SK-N-SH (cell line): ENCODE measurements at regions not wholly inside any gene's neighbourhood (a gene's known extent, or its start where the extent isn't known, plus 50 kb on each side); places are given as distances from the start of the nearest gene placed in this dataset.

ENCODE experiments used
- CTCF ChIA-PET: fragments of 300-600, 350-600 bp; formaldehyde crosslinking; extraction: SDS; loops from one replicate; lab custom pipeline; 2021; lab: Yijun Ruan, JAX
- POLR2A ChIA-PET: fragments of 350-600 bp; sonication (Branson Sonifier 250); formaldehyde crosslinking; extraction: SDS; loops from one replicate; lab custom pipeline; 2020; ENCODE audit warnings: antibody characterized with exemption, inconsistent platforms; lab: Yijun Ruan, JAX
- DNase-seq: peaks from one replicate; pipeline ENCODE4 v3.0.0; 2012
- H2AFZ ChIP-seq: fragments of 200-600 bp; sonication (generic); 2 replicates; pipeline ENCODE4 v1.8.1; 2016; ENCODE audit warnings: antibody characterized with exemption, mild to moderate bottlenecking, low read depth
- H3F3A ChIP-seq: fragments of 200-600 bp; sonication (generic); replicated peaks from 2 replicates; pipeline ENCODE3; 2016; ENCODE audit warnings: antibody characterized with exemption, mild to moderate bottlenecking; ENCODE audit not compliant: insufficient read depth
- H3K27ac ChIP-seq, 2 experiments: fragments of 200-500 bp in 1 of 2; fragments of 200-600 bp in 1 of 2; sonication (Bioruptor generic) in 1 of 2; sonication (generic), shearing (Covaris generic) in 1 of 2; 2 replicates each; pipeline versions ENCODE4 v1.5.1 to v1.6.1; 2014 to 2016; ENCODE audit warnings: low read depth in 2 of 2, inconsistent platforms in 1 of 2, low read length in 1 of 2, mild to moderate bottlenecking in 1 of 2, mixed read lengths in 1 of 2
- H3K27me3 ChIP-seq: fragments of 200-600 bp; sonication (generic), shearing (Covaris generic); 2 replicates; pipeline ENCODE4 v1.6.1; 2016; ENCODE audit warnings: mixed run types; ENCODE audit not compliant: insufficient read depth
- H3K36me3 ChIP-seq, 2 experiments: fragments of 200-500 bp in 1 of 2; fragments of 200-600 bp in 1 of 2; sonication (Bioruptor generic) in 1 of 2; sonication (generic) in 1 of 2; replicated peaks in 1 of 2; 2 replicates each; pipeline versions ENCODE3 to v1.5.1; 2014 to 2016; ENCODE audit warnings: low read length in 1 of 2, mild to moderate bottlenecking in 1 of 2; ENCODE audit not compliant: insufficient read depth in 2 of 2, control insufficient read depth in 1 of 2
- H3K4me1 ChIP-seq, 2 experiments: fragments of 200-500 bp in 1 of 2; fragments of 200-600 bp in 1 of 2; sonication (Bioruptor generic) in 1 of 2; sonication (generic), shearing (Covaris generic) in 1 of 2; 2 replicates each; pipeline versions ENCODE4 v1.5.1 to v1.6.1; 2014 to 2016; ENCODE audit warnings: low read depth in 1 of 2, low read length in 1 of 2, mixed run types in 1 of 2; ENCODE audit not compliant: insufficient read depth in 2 of 2, control insufficient read depth in 1 of 2
- H3K4me2 ChIP-seq: fragments of 200-600 bp; sonication (generic), shearing (Covaris generic); 2 replicates; pipeline ENCODE4 v1.6.1; 2017; ENCODE audit warnings: mixed run types
- H3K4me3 ChIP-seq, 2 experiments: fragments of 200-500 bp in 1 of 2; fragments of 200-600 bp in 1 of 2; sonication (Bioruptor generic) in 1 of 2; sonication (generic), shearing (Covaris generic) in 1 of 2; 2 replicates each; pipeline versions ENCODE4 v1.5.1 to v1.8.1; 2014 to 2016; ENCODE audit warnings: low read depth in 2 of 2, inconsistent platforms in 1 of 2, low read length in 1 of 2, mild to moderate bottlenecking in 1 of 2, mixed read lengths in 1 of 2, moderate library complexity in 1 of 2
- H3K79me2 ChIP-seq: fragments of 200-600 bp; sonication (generic); 2 replicates; pipeline ENCODE4 v1.8.1; 2017; ENCODE audit warnings: mild to moderate bottlenecking; ENCODE audit not compliant: insufficient read depth
- H3K9ac ChIP-seq: fragments of 200-600 bp; sonication (generic); 2 replicates; pipeline ENCODE4 v1.6.1; 2017; ENCODE audit warnings: mixed run types
- H3K9me2 ChIP-seq: fragments of 200-600 bp; sonication (generic); 2 replicates; pipeline ENCODE4 v1.6.1; 2017; ENCODE audit warnings: mixed run types
- H3K9me3 ChIP-seq: fragments of 200-600 bp; sonication (generic); 2 replicates; pipeline ENCODE4 v1.6.1; 2017; ENCODE audit warnings: mixed run types, mild to moderate bottlenecking, moderate library complexity
- H4K20me1 ChIP-seq: fragments of 200-600 bp; sonication (generic); 2 replicates; pipeline ENCODE4 v1.6.1; 2017; ENCODE audit warnings: mild to moderate bottlenecking, mixed run types; ENCODE audit not compliant: insufficient read depth
- CHD2 ChIP-seq: fragments of 150-350 bp; IDR thresholded peaks from 2 replicates; pipeline ENCODE4 v1.6.1; 2018; ENCODE audit warnings: low read length; ENCODE audit not compliant: partially characterized antibody
- EP300 ChIP-seq, 2 experiments: IDR thresholded peaks; 2 replicates each; pipeline versions ENCODE4 v1.4.0 to v1.6.1; 2012; ENCODE audit warnings: borderline replicate concordance in 1 of 2, low read depth in 1 of 2, low read length in 1 of 2
- FOSL2 ChIP-seq: IDR thresholded peaks from 2 replicates; pipeline ENCODE4 v1.4.0; 2012; ENCODE audit warnings: low read depth, mild to moderate bottlenecking, moderate library complexity, borderline replicate concordance
- FOXJ3 ChIP-seq: sonication (generic); formaldehyde crosslinking; IDR thresholded peaks from 2 replicates; pipeline ENCODE4 v1.5.1; 2020; ENCODE audit warnings: mild to moderate bottlenecking, missing genetic modification reagents
- JUND ChIP-seq: IDR thresholded peaks from 2 replicates; pipeline ENCODE4 v1.4.0; 2012
- MEF2A ChIP-seq: IDR thresholded peaks from 2 replicates; pipeline ENCODE4 v1.4.0; 2012; ENCODE audit warnings: low read depth, borderline replicate concordance
- MXI1 ChIP-seq: IDR thresholded peaks from 2 replicates; pipeline ENCODE4 v1.6.1; 2012; ENCODE audit warnings: mild to moderate bottlenecking, low read depth, low read length, improper control_type of control experiment
- RAD21 ChIP-seq: IDR thresholded peaks from 2 replicates; pipeline ENCODE4 v1.6.1; 2012; ENCODE audit warnings: mild to moderate bottlenecking, low read length
- RXRA ChIP-seq: IDR thresholded peaks from 2 replicates; pipeline ENCODE4 v1.4.0; 2012; ENCODE audit warnings: low read depth, mild to moderate bottlenecking, borderline replicate concordance
- SIN3A ChIP-seq: IDR thresholded peaks from 2 replicates; pipeline ENCODE4 v1.6.1; 2012; ENCODE audit warnings: low read depth, mild to moderate bottlenecking, low read length, moderate library complexity, borderline replicate concordance
- TAF1 ChIP-seq: IDR thresholded peaks from 2 replicates; pipeline ENCODE4 v1.6.1; 2012; ENCODE audit warnings: low read depth, mild to moderate bottlenecking, low read length, moderate library complexity, borderline replicate concordance
- TEAD4 ChIP-seq: IDR thresholded peaks from 2 replicates; pipeline ENCODE4 v1.4.0; 2012; ENCODE audit warnings: mild to moderate bottlenecking, borderline replicate concordance; ENCODE audit not compliant: insufficient read depth
- WGBS: methylation state at CpG from one replicate; pipeline ENCODE4 v1.1.6; 2017; ENCODE audit warnings: low lambda C conversion rate; 5-methylcytosine and 5-hydroxymethylcytosine counted together
- TF ChIP-seq, protein P1 (sequence below): IDR thresholded peaks from 2 replicates; pipeline ENCODE4 v1.6.1; 2012; ENCODE audit warnings: mild to moderate bottlenecking, low read depth, low read length, moderate library complexity
- TF ChIP-seq, protein P2 (sequence below): IDR thresholded peaks from 2 replicates; pipeline ENCODE4; 2012
- TF ChIP-seq, protein P3 (sequence below): fragments of 150-350 bp; IDR thresholded peaks from 2 replicates; pipeline ENCODE4 v1.6.1; 2017; ENCODE audit warnings: antibody characterized with exemption, low read length, low read depth, borderline replicate concordance

DNA sequence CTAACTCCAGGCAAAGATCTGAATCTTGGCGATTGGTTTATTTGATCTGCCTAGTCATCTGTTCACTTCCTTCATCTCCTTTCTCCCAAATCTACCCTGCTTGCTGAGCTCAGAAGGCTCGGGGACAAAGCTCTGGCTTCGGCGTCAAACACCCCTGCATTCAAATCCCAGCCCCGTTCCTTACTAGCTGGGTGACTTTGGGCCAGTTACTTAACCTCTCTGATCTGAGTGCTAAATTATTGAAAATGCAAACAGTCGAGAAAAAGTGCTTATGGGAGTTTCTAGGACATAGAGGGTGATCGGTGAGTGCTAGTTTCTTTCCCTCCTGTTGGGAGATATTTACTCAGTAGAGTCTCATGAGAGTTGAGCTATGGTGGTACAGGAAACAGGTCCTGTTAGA, 121.2 kb upstream of the RFLNA start:
- WGBS: 65% methylated on average over 7 of the region's 7 CpGs
- H3K79me2 ChIP-seq: no peaks in the 10 kb centered on the region
- no peak overlapping the region for H3K4me3 ChIP-seq
- H3K4me2 ChIP-seq: no peak overlapping the region
- no peaks in the 10 kb centered on the region for H3K9me2 ChIP-seq
- POLR2A ChIA-PET: no interaction called here
- CTCF ChIA-PET: no interaction called here
- H2AFZ ChIP-seq: no peak overlapping the region
- H4K20me1 ChIP-seq: no peaks in the 10 kb centered on the region
- no peaks in the 10 kb centered on the region for H3F3A ChIP-seq
- DNase-seq: no peak
- H3K36me3 ChIP-seq: no peaks in the 10 kb centered on the region
- no peaks in the 10 kb centered on the region for H3K9me3 ChIP-seq
- TF ChIP-seq CHD2: no peak
- no peak for TF ChIP-seq RXRA
- TF ChIP-seq SIN3A: no peak
- no peak for TF ChIP-seq MEF2A
- no peak for TF ChIP-seq TEAD4
- TF ChIP-seq, protein P1, sequence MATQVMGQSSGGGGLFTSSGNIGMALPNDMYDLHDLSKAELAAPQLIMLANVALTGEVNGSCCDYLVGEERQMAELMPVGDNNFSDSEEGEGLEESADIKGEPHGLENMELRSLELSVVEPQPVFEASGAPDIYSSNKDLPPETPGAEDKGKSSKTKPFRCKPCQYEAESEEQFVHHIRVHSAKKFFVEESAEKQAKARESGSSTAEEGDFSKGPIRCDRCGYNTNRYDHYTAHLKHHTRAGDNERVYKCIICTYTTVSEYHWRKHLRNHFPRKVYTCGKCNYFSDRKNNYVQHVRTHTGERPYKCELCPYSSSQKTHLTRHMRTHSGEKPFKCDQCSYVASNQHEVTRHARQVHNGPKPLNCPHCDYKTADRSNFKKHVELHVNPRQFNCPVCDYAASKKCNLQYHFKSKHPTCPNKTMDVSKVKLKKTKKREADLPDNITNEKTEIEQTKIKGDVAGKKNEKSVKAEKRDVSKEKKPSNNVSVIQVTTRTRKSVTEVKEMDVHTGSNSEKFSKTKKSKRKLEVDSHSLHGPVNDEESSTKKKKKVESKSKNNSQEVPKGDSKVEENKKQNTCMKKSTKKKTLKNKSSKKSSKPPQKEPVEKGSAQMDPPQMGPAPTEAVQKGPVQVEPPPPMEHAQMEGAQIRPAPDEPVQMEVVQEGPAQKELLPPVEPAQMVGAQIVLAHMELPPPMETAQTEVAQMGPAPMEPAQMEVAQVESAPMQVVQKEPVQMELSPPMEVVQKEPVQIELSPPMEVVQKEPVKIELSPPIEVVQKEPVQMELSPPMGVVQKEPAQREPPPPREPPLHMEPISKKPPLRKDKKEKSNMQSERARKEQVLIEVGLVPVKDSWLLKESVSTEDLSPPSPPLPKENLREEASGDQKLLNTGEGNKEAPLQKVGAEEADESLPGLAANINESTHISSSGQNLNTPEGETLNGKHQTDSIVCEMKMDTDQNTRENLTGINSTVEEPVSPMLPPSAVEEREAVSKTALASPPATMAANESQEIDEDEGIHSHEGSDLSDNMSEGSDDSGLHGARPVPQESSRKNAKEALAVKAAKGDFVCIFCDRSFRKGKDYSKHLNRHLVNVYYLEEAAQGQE: no peak
- no peak for TF ChIP-seq EP300 (IDR thresholded peaks at IDR 0.05; ENCODE audit: borderline replicate concordance in 1 of 2, low read depth in 1 of 2, low read length in 1 of 2)
- TF ChIP-seq JUND: no peak
- TF ChIP-seq FOSL2: no peak
- TF ChIP-seq, protein P2, sequence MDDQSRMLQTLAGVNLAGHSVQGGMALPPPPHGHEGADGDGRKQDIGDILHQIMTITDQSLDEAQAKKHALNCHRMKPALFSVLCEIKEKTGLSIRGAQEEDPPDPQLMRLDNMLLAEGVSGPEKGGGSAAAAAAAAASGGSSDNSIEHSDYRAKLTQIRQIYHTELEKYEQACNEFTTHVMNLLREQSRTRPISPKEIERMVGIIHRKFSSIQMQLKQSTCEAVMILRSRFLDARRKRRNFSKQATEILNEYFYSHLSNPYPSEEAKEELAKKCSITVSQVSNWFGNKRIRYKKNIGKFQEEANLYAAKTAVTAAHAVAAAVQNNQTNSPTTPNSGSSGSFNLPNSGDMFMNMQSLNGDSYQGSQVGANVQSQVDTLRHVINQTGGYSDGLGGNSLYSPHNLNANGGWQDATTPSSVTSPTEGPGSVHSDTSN: no peak
- TF ChIP-seq, protein P3, sequence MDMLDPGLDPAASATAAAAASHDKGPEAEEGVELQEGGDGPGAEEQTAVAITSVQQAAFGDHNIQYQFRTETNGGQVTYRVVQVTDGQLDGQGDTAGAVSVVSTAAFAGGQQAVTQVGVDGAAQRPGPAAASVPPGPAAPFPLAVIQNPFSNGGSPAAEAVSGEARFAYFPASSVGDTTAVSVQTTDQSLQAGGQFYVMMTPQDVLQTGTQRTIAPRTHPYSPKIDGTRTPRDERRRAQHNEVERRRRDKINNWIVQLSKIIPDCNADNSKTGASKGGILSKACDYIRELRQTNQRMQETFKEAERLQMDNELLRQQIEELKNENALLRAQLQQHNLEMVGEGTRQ: no peak
- TF ChIP-seq RAD21: no peak
- TF ChIP-seq MXI1: no peak
- TF ChIP-seq TAF1: no peak
- no peak for TF ChIP-seq FOXJ3 (CRISPR knock-in tag)
- no peaks in the 10 kb centered on the region; the same call in 1 of the 2 replicates for H3K27me3 ChIP-seq
- H3K9ac ChIP-seq: no peak overlapping the region
- H3K27ac ChIP-seq: no peak overlapping the region
- peaks cover 0 to 10% of the 10 kb centered on the region in 2 experiments; a peak in 1 of 4 replicates for H3K4me1 ChIP-seq
